B cell (primary cell): ENCODE measurements at regions not wholly inside any gene's neighbourhood (a gene's known extent, or its start where the extent isn't known, plus 50 kb on each side); places are given as distances from the start of the nearest gene placed in this dataset.

ENCODE experiments used
- ATAC-seq: fragments of 200-7000 bp; cut with Tn5 transposase; one replicate; pipeline ENCODE4 v1.10.0; 2021; ENCODE audit warnings: low read depth, mild to moderate bottlenecking, moderate number of reproducible peaks, moderate library complexity
- CTCF ChIA-PET: fragments of 350-600 bp; sonication (Branson Sonifier 250); formaldehyde crosslinking; loops from one replicate; lab custom pipeline; 2021; ENCODE audit warnings: antibody characterized with exemption, inconsistent platforms; lab: Charles Lee
- POLR2A ChIA-PET: fragments of 350-600 bp; sonication (Branson Sonifier 250); formaldehyde crosslinking; loops from one replicate; lab custom pipeline; 2021; ENCODE audit warnings: antibody characterized with exemption; lab: Charles Lee
- DNase-seq: peaks from one replicate; pipeline ENCODE4 v3.0.0; 2013
- H2AFZ ChIP-seq: 2 replicates; pipeline ENCODE4 v1.6.1; 2012; ENCODE audit warnings: mild to moderate bottlenecking, low read depth, low read length; ENCODE audit not compliant: insufficient read depth, poor library complexity, severe bottlenecking
- H3K27ac ChIP-seq, 2 donors: 1 replicate in 1 of 2; 2 replicates in 1 of 2; pipeline ENCODE4 v1.5.1; 2012 to 2013; ENCODE audit warnings: low read length in 2 of 2, mild to moderate bottlenecking in 2 of 2, moderate library complexity in 1 of 2
- H3K27me3 ChIP-seq, 4 experiments: fragments of 200-600 bp in 1 of 4; sonication (generic) in 1 of 4; replicated peaks in 1 of 4; 1 replicate in 2 of 4; 2 replicates in 2 of 4; pipeline versions ENCODE4 v1.6.1 to v1.7.0; 2013 to 2016; ENCODE audit warnings: low read length in 3 of 4, mild to moderate bottlenecking in 2 of 4, mixed read lengths in 1 of 4, moderate library complexity in 1 of 4; ENCODE audit not compliant: insufficient read depth in 4 of 4, control insufficient read depth in 3 of 4; ENCODE audit errors: control extremely low read depth in 1 of 4
- H3K36me3 ChIP-seq, 2 experiments: replicated peaks in 1 of 2; 1 replicate in 1 of 2; 2 replicates in 1 of 2; pipeline versions ENCODE4 v1.6.1 to v1.7.1; 2013; ENCODE audit warnings: low read length in 1 of 2; ENCODE audit not compliant: insufficient read depth in 2 of 2, control insufficient read depth in 1 of 2; ENCODE audit errors: control extremely low read depth in 1 of 2, extremely low read depth in 1 of 2
- H3K4me1 ChIP-seq, 2 donors: fragments of 200-600 bp in 1 of 2; sonication (generic) in 1 of 2; 1 replicate in 1 of 2; 2 replicates in 1 of 2; pipeline versions ENCODE4 v1.5.1 to v1.6.1; 2013 to 2017; ENCODE audit warnings: low read length in 2 of 2; ENCODE audit not compliant: control insufficient read depth in 2 of 2, insufficient read depth in 2 of 2
- H3K4me2 ChIP-seq: replicated peaks from 2 replicates; pipeline ENCODE3; 2012; ENCODE audit warnings: mild to moderate bottlenecking, low read depth, low read length; ENCODE audit not compliant: poor library complexity, severe bottlenecking
- H3K4me3 ChIP-seq, 5 experiments: fragments of 200-600 bp in 1 of 5; sonication (generic) in 1 of 5; 1 replicate in 3 of 5; 2 replicates in 2 of 5; pipeline versions ENCODE4 v1.5.1 to v1.7.0; 2011 to 2016; ENCODE audit warnings: low read length in 4 of 5, mild to moderate bottlenecking in 4 of 5, low read depth in 2 of 5, control low read depth in 1 of 5, moderate library complexity in 1 of 5; ENCODE audit not compliant: insufficient read depth in 1 of 5; ENCODE audit errors: control extremely low read depth in 1 of 5, extremely low read depth in 1 of 5
- H3K79me2 ChIP-seq: fragments of 200-600 bp; sonication (generic); one replicate; pipeline ENCODE4 v1.6.0; 2016; ENCODE audit warnings: low read length; ENCODE audit not compliant: control insufficient read depth, insufficient read depth
- H3K9ac ChIP-seq: fragments of 200-600 bp; sonication (generic); 2 replicates; pipeline ENCODE4 v1.6.1; 2017; ENCODE audit warnings: mild to moderate bottlenecking, low read length, moderate library complexity
- H3K9me3 ChIP-seq, 3 donors: one replicate each; pipeline versions ENCODE4 v1.6.1 to v1.7.1; 2013; ENCODE audit warnings: low read length in 2 of 3; ENCODE audit not compliant: control insufficient read depth in 2 of 3, insufficient read depth in 1 of 3; ENCODE audit errors: control extremely low read depth in 1 of 3
- H4K20me1 ChIP-seq: 2 replicates; pipeline ENCODE4 v1.6.0; 2012; ENCODE audit warnings: mild to moderate bottlenecking, low read length; ENCODE audit not compliant: insufficient read depth, control insufficient read depth, poor library complexity, severe bottlenecking
- H3K27ac Mint-ChIP-seq: one replicate; pipeline ENCODE4 v1.8.0; 2021; ENCODE audit warnings: mixed read lengths
- H3K27me3 Mint-ChIP-seq: one replicate; pipeline ENCODE4 v1.8.0; 2021; ENCODE audit warnings: mixed read lengths
- H3K4me1 Mint-ChIP-seq: one replicate; pipeline ENCODE4 v1.8.0; 2021; ENCODE audit warnings: mixed read lengths
- H3K4me3 Mint-ChIP-seq: one replicate; pipeline ENCODE4 v1.8.0; 2021; ENCODE audit warnings: mixed read lengths
- H3K9me3 Mint-ChIP-seq: one replicate; pipeline ENCODE4 v1.8.0; 2022; ENCODE audit warnings: mixed read lengths; ENCODE audit not compliant: insufficient read depth
- EZH2 ChIP-seq: IDR thresholded peaks from 2 replicates; pipeline ENCODE4 v1.6.1; 2012; ENCODE audit warnings: borderline replicate concordance, low read depth, mild to moderate bottlenecking, moderate library complexity, low read length; ENCODE audit not compliant: insufficient read depth, poor library complexity, severe bottlenecking
- WGBS: methylation state at CpG from one replicate; pipeline ENCODE4 v1.1.5; 2013; ENCODE audit warnings: missing lambda C conversion rate; ENCODE audit not compliant: insufficient coverage; 5-methylcytosine and 5-hydroxymethylcytosine counted together
- intact Hi-C: fragments of 100-400 bp; cut with micrococcal nuclease; formaldehyde crosslinking; loops from one replicate; pipeline ENCODE4 v1.10.0; 2022
- TF ChIP-seq, protein P1 (sequence below): fragments of 200-600 bp; IDR thresholded peaks from one replicate; pipeline ENCODE4 v1.8.0; 2022; ENCODE audit warnings: antibody characterized with exemption, mild to moderate bottlenecking

DNA sequence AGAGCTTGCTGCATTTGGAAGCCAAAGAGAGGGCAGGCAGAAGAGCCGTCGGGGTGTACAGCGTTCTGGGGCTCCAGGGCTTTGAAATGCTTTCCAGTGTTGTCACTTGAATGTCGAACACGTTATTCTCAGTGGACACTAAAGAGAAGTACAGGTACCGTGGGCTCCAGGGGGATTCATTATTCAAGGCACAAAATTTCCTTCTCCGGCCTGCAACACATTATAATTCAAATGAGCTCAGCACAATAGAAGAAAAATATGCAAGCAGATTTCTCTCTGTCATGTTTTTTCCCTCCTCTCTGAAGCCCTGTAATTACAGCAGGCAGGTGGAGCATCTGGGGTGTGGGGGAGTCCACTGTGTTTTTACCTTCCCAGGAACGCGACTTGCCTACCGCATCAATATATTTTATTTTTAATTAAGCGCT, 293.1 kb downstream of the ZSWIM6 start:
- Histone ChIP-seq H3K4me2 (peak overlapping the region; percentile 90), H3K9me3 (peaks cover 0 to 8% (median 0%) of the 10 kb centered on the region in 3 donors), H3K36me3 (no peaks in the 10 kb centered on the region), H4K20me1 (no peaks in the 10 kb centered on the region), H3K9ac (peak overlapping the region; percentile 68), H2AFZ (peak overlapping the region; percentile 78), H3K27me3 (peaks cover 0 to 18% (median 4%) of the 10 kb centered on the region in 4 experiments), H3K27ac (no peak overlapping the region), H3K4me1 (peaks cover 17 to 26% of the 10 kb centered on the region in 2 donors), H3K79me2 (no peaks in the 10 kb centered on the region), H3K4me3 (peak overlapping the region in 3 of 5 experiments; percentile 67 to 74 (median 67))
- Mint-ChIP-seq H3K9me3 (no peaks in the 10 kb centered on the region), H3K4me3 (peak overlapping the region; percentile 83), H3K27ac (no peak overlapping the region), H3K4me1 (peaks cover 18% of the 10 kb centered on the region), H3K27me3 (peaks cover 23% of the 10 kb centered on the region)
- 56% methylated on average over 7 of the region's 11 CpGs for WGBS
- CTCF ChIA-PET = interaction anchor here (1.4 kb wide), 1 partner anchor 15 kb away, joined by 4 read pairs; no protein-coding TSS in a partner anchor
- TF ChIP-seq, protein P1, sequence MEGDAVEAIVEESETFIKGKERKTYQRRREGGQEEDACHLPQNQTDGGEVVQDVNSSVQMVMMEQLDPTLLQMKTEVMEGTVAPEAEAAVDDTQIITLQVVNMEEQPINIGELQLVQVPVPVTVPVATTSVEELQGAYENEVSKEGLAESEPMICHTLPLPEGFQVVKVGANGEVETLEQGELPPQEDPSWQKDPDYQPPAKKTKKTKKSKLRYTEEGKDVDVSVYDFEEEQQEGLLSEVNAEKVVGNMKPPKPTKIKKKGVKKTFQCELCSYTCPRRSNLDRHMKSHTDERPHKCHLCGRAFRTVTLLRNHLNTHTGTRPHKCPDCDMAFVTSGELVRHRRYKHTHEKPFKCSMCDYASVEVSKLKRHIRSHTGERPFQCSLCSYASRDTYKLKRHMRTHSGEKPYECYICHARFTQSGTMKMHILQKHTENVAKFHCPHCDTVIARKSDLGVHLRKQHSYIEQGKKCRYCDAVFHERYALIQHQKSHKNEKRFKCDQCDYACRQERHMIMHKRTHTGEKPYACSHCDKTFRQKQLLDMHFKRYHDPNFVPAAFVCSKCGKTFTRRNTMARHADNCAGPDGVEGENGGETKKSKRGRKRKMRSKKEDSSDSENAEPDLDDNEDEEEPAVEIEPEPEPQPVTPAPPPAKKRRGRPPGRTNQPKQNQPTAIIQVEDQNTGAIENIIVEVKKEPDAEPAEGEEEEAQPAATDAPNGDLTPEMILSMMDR = no peak
- no peak for TF ChIP-seq EZH2
- ATAC-seq (no peak), DNase-seq (no peak)
- intact Hi-C loops = no loop called here
- POLR2A ChIA-PET = no interaction called here

DNA sequence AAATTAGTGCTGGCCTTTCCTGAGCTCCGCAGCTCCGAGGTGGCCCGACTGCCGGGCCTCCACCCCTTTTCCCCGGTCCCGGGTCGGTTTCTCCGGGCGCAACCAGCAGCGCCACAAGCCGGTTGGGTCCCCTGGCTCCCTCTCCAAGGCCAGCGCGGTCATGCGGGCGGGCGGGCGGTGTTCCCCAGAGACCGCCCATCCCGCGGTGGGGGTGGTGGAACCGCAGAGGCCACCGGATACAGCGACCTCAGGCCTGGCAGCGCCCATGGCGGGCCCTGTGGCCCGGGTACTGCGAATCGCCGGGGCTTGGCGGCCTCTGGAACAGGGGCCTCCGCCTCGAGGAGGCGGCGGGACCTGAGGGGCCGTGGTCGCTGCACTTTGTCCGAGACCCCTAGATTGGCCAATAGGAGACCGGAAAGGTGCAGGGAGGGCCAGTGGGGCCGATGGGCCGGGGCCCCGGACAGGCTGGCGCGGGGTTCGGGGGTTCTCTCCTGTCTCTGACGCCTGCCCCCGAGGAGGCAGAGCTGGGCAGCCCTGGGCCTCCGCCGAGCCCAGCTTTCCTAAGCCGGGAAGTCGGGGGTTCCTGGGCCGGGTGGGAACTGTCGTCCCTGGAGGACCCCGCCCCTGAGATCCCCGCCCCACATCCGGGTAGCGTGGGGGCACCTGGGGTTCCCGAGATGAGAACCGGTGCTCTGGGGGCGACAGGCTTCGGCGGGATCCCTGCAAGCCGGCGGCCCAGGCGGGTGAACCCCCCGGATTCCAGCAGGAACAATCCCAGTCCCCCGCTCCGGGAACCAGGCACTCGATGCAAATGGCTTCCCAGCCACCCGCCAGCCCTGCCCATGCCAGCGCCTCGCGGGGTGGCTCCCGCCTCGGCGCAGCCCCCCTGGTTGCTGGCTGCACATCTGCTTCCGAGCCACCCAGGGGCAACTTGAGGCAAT, 293.9 kb downstream of the ZSWIM6 start:
- Mint-ChIP-seq H3K27ac (no peak overlapping the region), H3K4me1 (peaks cover 15% of the 10 kb centered on the region), H3K27me3 (peaks cover 23% of the 10 kb centered on the region), H3K4me3 (peak overlapping the region; percentile 83), H3K9me3 (no peaks in the 10 kb centered on the region)
- ChIA-PET CTCF (no interaction called here), POLR2A (no interaction called here)
- Histone ChIP-seq H3K4me2 (peak overlapping the region; percentile 90), H3K9ac (peak overlapping the region; percentile 68), H2AFZ (peak overlapping the region; percentile 78), H3K4me1 (peaks cover 16 to 21% of the 10 kb centered on the region in 2 donors), H3K4me3 (peak overlapping the region; percentile 2 to 74 (median 67)), H3K27me3 (peaks cover 0 to 18% (median 4%) of the 10 kb centered on the region in 4 experiments), H3K36me3 (no peaks in the 10 kb centered on the region), H3K79me2 (no peaks in the 10 kb centered on the region), H3K9me3 (peaks cover 0 to 8% (median 0%) of the 10 kb centered on the region in 3 donors), H3K27ac (peak overlapping the region in 1 of 2 donors; percentile 25), H4K20me1 (no peaks in the 10 kb centered on the region)
- ATAC-seq (peak; percentile 66), DNase-seq (peak; percentile 46)
- WGBS = 1% methylated on average over 76 of the region's 76 CpGs
- TF ChIP-seq EZH2 = no peak
- TF ChIP-seq, protein P1 = no peak
- intact Hi-C loops = no loop called here
